HFFc6 (cell line): ENCODE measurements at regions not wholly inside any gene's neighbourhood (a gene's known extent, or its start where the extent isn't known, plus 50 kb on each side); places are given as distances from the start of the nearest gene placed in this dataset.

Source experiments
- DNase-seq: peaks from one replicate; pipeline ENCODE4 v3.0.0-alpha.2; 2018
- H3K27ac Mint-ChIP-seq: 2 replicates; pipeline ENCODE4 v1.8.0; 2020; ENCODE audit warnings: mild to moderate bottlenecking, mixed read lengths
- H3K27me3 Mint-ChIP-seq: 2 replicates; pipeline ENCODE4 v1.8.0; 2021; ENCODE audit warnings: mild to moderate bottlenecking, moderate library complexity, mixed read lengths; ENCODE audit not compliant: insufficient read depth
- H3K36me3 Mint-ChIP-seq: 2 replicates; pipeline ENCODE4 v1.8.0; 2021; ENCODE audit warnings: low read depth, mixed read lengths
- H3K4me1 Mint-ChIP-seq: 2 replicates; pipeline ENCODE4 v1.8.0; 2020; ENCODE audit warnings: low read depth, mixed read lengths
- H3K4me3 Mint-ChIP-seq: 2 replicates; pipeline ENCODE4 v1.8.0; 2020; ENCODE audit warnings: mild to moderate bottlenecking, moderate library complexity, mixed read lengths
- H3K9me3 Mint-ChIP-seq: 2 replicates; pipeline ENCODE4 v1.8.0; 2020; ENCODE audit warnings: mild to moderate bottlenecking, mixed read lengths
- TF ChIP-seq, protein P1 (sequence below): fragments of 200-600 bp; sonication (generic); IDR thresholded peaks from 2 replicates; pipeline ENCODE4 v1.5.0; 2021; ENCODE audit warnings: antibody characterized with exemption, mild to moderate bottlenecking

DNA sequence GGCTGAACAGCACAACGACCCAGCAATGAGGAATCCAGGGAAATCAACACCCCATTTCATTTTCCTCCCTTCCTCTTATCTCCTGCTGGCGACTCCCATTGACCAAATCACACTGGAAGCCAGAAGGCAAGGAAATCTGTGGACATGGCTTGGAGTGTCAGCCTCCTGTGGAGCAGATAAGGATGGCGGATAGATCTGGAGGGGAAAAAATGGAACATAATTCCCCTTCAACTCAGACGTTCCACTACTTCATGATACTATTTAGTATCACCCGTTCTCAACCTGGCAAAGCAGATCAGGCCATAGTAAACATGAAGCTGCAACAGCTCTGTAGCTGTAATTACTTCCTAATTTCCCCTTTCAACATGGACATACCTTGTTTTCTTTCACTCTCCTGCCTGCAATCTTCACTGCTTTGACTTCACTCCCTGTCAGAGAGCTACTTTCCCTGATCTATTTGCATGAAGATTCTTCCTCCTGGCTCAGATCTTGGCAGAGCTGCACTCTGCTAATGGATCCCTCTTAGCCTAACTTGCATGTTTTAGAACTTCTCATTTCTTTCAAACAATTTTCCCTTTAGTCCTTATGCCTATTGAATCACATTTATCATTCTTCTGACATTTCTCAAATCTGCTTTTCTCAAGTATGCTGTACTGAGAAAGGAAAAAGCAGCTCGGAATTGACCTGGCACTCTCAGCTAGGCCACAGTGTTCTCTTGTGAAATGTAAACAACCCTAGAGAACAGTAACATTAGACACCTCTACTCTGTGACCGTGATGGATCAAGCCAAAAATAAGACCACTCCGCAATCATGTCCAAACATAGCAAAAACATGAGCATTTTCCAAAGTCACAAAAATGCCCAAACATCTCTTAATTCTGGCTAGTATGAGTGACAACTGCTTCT lies 135.1 kb downstream of the ETNK1 start:
- peaks cover 1% of the 10 kb centered on the region; the same call in 1 of the 2 replicates for H3K27me3 Mint-ChIP-seq
- no peaks in the 10 kb centered on the region for H3K36me3 Mint-ChIP-seq
- H3K4me3 Mint-ChIP-seq, result no peak overlapping the region
- TF ChIP-seq, protein P1, sequence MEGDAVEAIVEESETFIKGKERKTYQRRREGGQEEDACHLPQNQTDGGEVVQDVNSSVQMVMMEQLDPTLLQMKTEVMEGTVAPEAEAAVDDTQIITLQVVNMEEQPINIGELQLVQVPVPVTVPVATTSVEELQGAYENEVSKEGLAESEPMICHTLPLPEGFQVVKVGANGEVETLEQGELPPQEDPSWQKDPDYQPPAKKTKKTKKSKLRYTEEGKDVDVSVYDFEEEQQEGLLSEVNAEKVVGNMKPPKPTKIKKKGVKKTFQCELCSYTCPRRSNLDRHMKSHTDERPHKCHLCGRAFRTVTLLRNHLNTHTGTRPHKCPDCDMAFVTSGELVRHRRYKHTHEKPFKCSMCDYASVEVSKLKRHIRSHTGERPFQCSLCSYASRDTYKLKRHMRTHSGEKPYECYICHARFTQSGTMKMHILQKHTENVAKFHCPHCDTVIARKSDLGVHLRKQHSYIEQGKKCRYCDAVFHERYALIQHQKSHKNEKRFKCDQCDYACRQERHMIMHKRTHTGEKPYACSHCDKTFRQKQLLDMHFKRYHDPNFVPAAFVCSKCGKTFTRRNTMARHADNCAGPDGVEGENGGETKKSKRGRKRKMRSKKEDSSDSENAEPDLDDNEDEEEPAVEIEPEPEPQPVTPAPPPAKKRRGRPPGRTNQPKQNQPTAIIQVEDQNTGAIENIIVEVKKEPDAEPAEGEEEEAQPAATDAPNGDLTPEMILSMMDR, result no peak
- no peaks in the 10 kb centered on the region for H3K4me1 Mint-ChIP-seq
- H3K27ac Mint-ChIP-seq, result no peak overlapping the region
- H3K9me3 Mint-ChIP-seq, result no peaks in the 10 kb centered on the region
- DNase-seq, result no peak

DNA sequence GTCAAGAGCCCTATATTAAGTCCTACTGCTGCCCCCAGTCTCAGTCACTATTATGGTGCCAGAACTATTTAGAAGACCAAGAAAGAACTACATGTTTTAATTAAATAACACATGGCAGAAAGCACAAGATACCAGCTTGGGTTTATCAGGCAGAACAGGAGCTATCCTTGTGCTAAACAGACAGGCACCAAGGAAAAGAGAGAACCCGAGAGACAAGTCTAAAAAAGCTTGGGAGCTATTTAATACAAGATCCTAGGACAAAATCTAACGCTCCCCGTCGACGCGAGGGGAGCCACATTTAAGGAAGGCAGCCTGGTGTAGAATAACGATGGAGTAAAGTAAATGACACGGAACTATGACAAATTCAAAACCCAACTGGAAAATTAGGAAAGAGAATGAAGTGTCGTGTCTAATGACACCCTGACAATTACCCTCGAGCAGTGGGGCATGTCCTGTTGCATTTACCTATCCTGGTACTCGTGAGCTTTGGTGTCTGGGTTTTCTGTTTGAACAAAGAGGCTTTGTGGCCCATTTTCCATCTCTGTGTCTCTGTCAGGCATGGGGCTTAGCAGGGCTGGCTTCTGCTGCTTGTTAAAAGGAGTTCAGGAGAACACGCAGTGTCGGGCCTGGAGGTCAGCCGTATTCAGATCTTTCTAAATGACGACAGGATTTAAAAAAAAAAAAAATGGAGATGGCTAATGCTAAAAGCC lies 140.6 kb downstream of the ETNK1 start:
- TF ChIP-seq, protein P1, result no peak
- Mint-ChIP-seq H3K27me3 (peaks cover 5% of the 10 kb centered on the region), H3K4me3 (no peak overlapping the region), H3K36me3 (no peaks in the 10 kb centered on the region), H3K27ac (no peak overlapping the region), H3K9me3 (no peaks in the 10 kb centered on the region), H3K4me1 (no peaks in the 10 kb centered on the region)
- DNase-seq, result no peak

DNA sequence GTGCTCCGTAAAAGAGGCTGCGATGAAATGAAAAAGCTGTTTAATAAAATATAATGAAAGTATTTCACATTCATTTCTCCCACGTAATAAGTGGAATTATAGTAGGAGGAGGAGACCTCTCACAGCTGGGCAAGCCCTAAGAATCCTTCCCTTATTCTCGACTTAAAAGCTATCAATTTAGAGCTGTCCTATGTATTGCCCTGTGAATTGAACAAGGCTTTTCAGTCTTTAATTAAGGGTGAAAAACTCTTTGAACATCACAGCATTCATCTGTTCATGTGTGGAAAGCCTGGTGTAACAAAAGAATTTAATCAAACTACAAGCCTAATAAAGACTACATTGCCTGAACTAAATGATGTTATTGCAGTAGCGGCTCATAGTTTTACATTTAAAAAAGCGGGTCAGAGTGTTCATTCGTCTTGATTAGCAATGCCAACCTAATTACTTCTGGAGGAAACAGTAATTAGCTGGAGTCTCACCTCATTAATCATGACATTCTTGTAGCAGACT lies 142.0 kb downstream of the ETNK1 start:
- no peak for DNase-seq
- TF ChIP-seq, protein P1, result no peak
- no peak overlapping the region for H3K27ac Mint-ChIP-seq

DNA sequence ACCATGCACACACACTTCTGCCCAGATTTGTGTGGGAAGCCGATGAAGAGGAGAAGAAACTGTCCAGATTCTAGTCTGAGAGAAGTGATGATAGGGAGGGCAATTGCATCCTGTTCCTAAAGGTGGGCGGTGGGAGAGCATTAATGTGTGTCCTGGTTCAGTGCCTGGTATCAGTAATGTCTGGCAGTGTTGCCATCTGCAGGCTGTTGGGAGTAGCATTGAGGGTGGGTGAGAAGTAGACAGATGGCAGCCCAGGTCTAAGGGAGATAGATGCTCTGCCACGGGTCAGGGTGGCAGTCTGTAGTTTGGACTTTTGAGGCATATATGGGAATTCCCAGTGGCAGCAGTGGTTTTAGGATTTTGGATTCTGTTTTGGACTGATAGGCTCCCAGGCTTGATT lies 156.4 kb downstream of the ETNK1 start:
- peaks cover 4% of the 10 kb centered on the region for H3K27me3 Mint-ChIP-seq
- no peak overlapping the region for H3K27ac Mint-ChIP-seq
- TF ChIP-seq, protein P1, result no peak
- no peaks in the 10 kb centered on the region for H3K36me3 Mint-ChIP-seq
- H3K4me3 Mint-ChIP-seq, result no peak overlapping the region
- H3K4me1 Mint-ChIP-seq, result no peaks in the 10 kb centered on the region
- H3K9me3 Mint-ChIP-seq, result peaks cover 6% of the 10 kb centered on the region; the same call in 1 of the 2 replicates
- no peak for DNase-seq

More for the DNA sequence above, 142.0 kb downstream of the ETNK1 start:
- Mint-ChIP-seq H3K4me3 (no peak overlapping the region), H3K36me3 (no peaks in the 10 kb centered on the region), H3K4me1 (no peaks in the 10 kb centered on the region), H3K9me3 (no peaks in the 10 kb centered on the region), H3K27me3 (peaks cover 4% of the 10 kb centered on the region)

DNA sequence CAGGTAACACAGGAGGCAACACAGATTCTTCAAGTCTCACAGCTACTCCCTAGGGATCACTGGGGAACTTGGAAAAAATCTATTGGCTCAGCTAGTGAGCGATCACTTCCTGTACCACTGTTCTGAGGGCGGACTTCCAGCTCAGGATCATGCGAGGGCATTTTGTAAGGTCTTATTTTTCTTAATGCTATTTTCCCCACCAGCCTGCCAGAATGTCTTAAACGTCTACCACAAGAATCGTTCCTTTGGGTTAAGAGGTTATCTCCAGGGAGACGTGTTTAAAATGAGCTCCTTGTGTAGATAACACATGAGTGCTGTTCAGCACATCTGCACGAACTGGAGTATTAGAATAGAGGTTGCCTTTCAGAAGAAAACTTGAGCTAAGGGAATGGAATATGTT lies 162.6 kb downstream of the ETNK1 start:
- DNase-seq, result no peak
- H3K27me3 Mint-ChIP-seq, result no peaks in the 10 kb centered on the region; the same call in none of the 2 replicates
- H3K9me3 Mint-ChIP-seq, result peaks cover 4% of the 10 kb centered on the region; the same call in 1 of the 2 replicates
- H3K4me1 Mint-ChIP-seq, result no peaks in the 10 kb centered on the region
- no peaks in the 10 kb centered on the region for H3K36me3 Mint-ChIP-seq
- no peak overlapping the region for H3K4me3 Mint-ChIP-seq
- H3K27ac Mint-ChIP-seq, result no peak overlapping the region
- TF ChIP-seq, protein P1, result no peak
